Loucy (cell line): ENCODE measurements at regions not wholly inside any gene's neighbourhood (a gene's known extent, or its start where the extent isn't known, plus 50 kb on each side); places are given as distances from the start of the nearest gene placed in this dataset.

ENCODE experiments used
- CTCF ChIP-seq: fragments of 200-600 bp; sonication (generic); conservative IDR thresholded peaks from 2 replicates; pipeline ENCODE4 v1.5.1; 2014; ENCODE audit warnings: mild to moderate bottlenecking, antibody characterized with exemption, low read length
- EZH2phosphoT487 ChIP-seq: fragments of 200-600 bp; IDR thresholded peaks from 2 replicates; pipeline ENCODE4 v1.6.1; 2018; ENCODE audit warnings: antibody characterized with exemption, mild to moderate bottlenecking, moderate library complexity, borderline replicate concordance

GRCh38 chr11:70826541-70827335, 425.6 kb downstream of the SHANK2 start:
- TF ChIP-seq CTCF: no peak
- no peak for TF ChIP-seq EZH2phosphoT487
